Skeletal muscle tissue (tissue), 3 donors: ENCODE measurements at regions not wholly inside any gene's neighbourhood (a gene's known extent, or its start where the extent isn't known, plus 50 kb on each side); places are given as distances from the start of the nearest gene placed in this dataset.
"Not testable (repeated sequence)": the region's sequence is repeated elsewhere in the genome, so short reads cannot be mapped to it uniquely, and the experiment has no call there.

Experiments
- H3K27ac ChIP-seq: one replicate; pipeline ENCODE4 v1.7.0; 2013; ENCODE audit warnings: mild to moderate bottlenecking, low read depth, low read length, inconsistent platforms
- H3K27me3 ChIP-seq, 3 donors: one replicate each; pipeline ENCODE4 v1.7.0; 2013; ENCODE audit warnings: low read length in 3 of 3; ENCODE audit not compliant: control insufficient read depth in 3 of 3, insufficient read depth in 3 of 3
- H3K36me3 ChIP-seq, 3 donors: one replicate each; pipeline ENCODE4 v1.7.0; 2013; ENCODE audit warnings: low read length in 3 of 3; ENCODE audit not compliant: control insufficient read depth in 3 of 3, insufficient read depth in 3 of 3
- H3K4me1 ChIP-seq, 3 donors: one replicate each; pipeline ENCODE4 v1.7.0; 2013; ENCODE audit warnings: low read length in 3 of 3, mild to moderate bottlenecking in 3 of 3; ENCODE audit not compliant: control insufficient read depth in 3 of 3, insufficient read depth in 3 of 3
- H3K4me3 ChIP-seq, 3 donors: one replicate each; pipeline ENCODE4 v1.7.0; 2013; ENCODE audit warnings: low read length in 3 of 3
- H3K9ac ChIP-seq, 3 donors: one replicate each; pipeline ENCODE4 v1.7.0; 2013; ENCODE audit warnings: low read length in 3 of 3, mild to moderate bottlenecking in 3 of 3, moderate library complexity in 2 of 3, low read depth in 1 of 3
- H3K9me3 ChIP-seq, 3 donors: one replicate each; pipeline ENCODE4 v1.7.0; 2013; ENCODE audit warnings: low read length in 3 of 3; ENCODE audit not compliant: control insufficient read depth in 3 of 3
- donor health status: Osteomylitis.

DNA sequence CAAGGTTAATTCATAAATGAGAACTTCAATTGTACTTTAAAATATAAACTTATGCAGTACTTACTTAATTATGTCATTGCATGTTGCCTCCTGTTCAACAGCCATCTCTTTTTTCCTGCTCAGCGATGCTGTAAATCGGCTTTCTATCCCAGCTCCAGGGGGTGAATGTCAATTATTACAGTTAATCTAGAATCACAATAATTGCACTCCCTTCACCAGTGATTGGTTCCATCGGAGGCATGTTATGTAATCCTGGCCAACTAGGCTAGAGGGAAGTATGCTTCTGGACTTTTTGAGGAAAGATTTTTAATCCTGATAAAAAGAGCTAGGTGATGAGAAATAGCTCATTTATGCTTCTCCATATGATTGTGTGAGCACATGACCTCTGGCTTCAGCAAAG is 53.8 kb upstream of the SGIP1 start:
- Histone ChIP-seq H3K9me3 (no peaks in the 10 kb centered on the region), H3K27me3 (no peaks in the 10 kb centered on the region), H3K4me1 (no peaks in the 10 kb centered on the region), H3K27ac (no peak overlapping the region), H3K9ac (no peak overlapping the region), H3K36me3 (no peaks in the 10 kb centered on the region), H3K4me3 (no peak overlapping the region)

DNA sequence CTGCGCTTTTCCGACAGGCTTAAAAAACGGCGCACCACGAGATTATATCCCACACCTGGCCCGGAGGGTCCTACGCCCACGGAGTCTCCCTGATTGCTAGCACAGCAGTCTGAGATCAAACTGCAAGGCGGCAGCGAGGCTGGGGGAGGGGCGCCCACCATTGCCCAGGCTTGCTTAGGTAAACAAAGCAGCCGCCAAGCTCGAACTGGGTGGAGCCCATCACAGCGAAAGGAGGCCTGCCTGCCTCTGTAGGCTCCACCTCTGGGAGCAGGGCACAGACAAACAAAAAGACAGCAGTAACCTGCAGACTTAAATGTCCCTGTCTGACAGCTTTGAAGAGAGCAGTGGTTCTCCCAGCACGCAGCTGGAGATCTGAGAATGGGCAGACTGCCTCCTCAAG is 52.7 kb upstream of the SGIP1 start:
- H3K4me1 ChIP-seq, H3K4me3 ChIP-seq, H3K9ac ChIP-seq, H3K27ac ChIP-seq, H3K9me3 ChIP-seq, H3K27me3 ChIP-seq, H3K36me3 ChIP-seq: not testable (repeated sequence)
